HG03521 (cell line): ENCODE measurements at regions not wholly inside any gene's neighbourhood (a gene's known extent, or its start where the extent isn't known, plus 50 kb on each side); places are given as distances from the start of the nearest gene placed in this dataset.

Experiments
- ATAC-seq: cut with Tn5 transposase; IDR thresholded peaks from one replicate; pipeline ENCODE4 v1.9.1; 2021; ENCODE audit warnings: mild to moderate bottlenecking, moderate library complexity; ENCODE audit not compliant: unreplicated experiment

DNA sequence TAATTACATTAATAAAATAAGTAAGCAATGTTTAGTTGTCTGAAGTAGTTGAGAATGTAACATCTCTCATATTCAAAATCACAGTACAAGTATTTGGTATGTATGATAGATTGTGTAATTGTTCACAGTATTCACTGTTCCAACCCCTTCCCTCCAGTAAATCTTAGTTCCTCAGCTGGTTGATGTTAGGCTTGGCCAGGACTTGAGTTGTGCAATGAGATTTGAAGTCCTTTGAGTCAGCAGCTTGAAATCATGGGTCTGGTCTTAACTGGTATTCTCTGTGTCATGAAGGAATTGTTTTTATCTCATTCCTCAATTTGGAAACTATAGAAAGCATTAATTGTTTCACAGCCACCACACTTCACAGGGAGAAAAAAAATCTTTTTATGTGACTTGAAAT lies 477.1 kb downstream of the FSCB start:
- no peak for ATAC-seq

DNA sequence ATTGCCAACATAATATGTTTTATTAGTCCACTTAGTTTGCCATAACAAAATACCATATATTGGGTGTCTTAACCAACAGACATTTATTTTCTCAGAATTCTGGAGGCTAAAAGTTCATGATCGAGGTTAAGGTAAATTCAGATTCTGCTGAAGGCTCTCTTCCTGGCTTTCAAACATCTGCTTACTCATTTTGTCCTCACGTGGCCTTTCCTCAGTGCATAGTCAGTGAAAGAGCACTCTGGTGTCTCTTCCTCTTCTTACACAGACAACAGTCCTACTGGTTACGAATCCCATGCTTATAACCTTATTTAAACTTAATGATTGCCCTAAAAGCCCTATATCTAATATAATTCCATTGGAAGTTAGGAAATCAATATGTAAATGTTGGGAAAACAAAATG lies 479.7 kb downstream of the FSCB start:
- ATAC-seq, result no peak

DNA sequence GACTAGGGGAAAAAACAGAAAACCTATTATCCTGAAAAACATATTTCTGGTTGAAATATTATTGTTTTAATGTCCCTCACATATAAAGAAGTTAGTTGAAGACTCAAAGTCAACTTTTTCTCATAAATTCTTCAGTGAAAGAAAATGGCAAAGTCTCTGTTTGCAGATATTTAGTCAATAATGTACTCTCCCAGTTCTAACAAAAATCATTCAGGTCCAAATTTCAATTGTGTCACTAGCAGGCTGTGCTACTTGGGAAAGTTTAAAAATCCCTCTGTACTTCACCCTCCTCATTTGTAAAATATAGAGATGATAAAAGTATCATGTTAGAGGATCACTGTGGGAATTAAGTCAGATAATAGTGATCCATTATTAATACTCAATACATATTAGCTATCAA lies 496.5 kb downstream of the FSCB start:
- ATAC-seq, result no peak

DNA sequence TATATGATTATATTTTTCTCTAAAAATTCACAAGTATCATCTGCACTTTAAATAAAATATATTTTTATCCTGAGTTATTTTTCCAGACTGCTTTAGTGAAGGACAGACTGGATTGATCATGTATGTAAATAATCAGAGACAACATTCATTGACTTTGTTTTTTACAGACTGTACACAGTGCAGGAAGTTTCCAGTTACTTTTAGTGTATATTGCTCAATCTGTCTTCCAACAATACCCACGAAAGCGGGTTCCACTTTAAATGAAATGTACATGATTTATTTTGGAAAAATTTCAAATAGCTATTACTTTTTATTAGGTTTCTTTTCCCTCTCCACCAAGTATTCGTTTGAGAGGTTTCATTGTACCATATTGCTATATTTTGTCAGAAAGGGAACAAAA lies 497.0 kb downstream of the FSCB start:
- ATAC-seq, result no peak

DNA sequence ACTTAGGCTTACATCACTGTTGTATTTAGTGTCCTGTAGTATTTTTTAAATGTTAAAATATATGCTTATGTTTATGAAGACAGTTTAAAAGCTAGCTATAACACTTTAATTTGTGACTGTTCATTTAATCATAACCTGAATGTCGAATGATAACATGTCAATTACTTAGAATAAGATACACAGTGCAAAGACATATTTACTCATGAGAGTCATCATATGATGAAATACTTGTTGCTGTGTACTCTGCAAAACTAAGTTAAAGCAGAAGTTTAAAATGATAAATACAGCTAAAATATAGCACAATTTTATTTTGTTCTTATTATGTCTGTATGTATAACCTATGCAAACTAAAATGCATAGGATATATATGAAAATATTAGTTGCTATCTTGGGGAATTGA lies 497.4 kb downstream of the FSCB start:
- no peak for ATAC-seq

DNA sequence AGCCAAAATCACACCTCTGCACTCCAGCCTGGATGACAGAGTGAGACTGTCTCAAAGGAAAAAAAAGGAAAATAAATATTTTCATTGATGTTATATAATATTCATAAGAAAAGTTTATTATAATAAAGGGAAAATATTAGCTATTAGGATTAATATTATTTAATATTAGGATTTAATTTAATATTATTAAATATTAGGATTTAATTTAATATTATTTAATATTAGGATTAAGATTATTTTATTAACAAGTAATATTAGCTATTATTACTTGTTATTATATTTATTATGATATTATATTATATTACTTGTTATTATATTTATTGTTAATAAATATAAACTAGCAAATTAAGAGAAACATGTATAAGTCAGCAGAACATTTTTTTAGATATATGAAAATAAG lies 518.1 kb downstream of the FSCB start:
- no peak for ATAC-seq

DNA sequence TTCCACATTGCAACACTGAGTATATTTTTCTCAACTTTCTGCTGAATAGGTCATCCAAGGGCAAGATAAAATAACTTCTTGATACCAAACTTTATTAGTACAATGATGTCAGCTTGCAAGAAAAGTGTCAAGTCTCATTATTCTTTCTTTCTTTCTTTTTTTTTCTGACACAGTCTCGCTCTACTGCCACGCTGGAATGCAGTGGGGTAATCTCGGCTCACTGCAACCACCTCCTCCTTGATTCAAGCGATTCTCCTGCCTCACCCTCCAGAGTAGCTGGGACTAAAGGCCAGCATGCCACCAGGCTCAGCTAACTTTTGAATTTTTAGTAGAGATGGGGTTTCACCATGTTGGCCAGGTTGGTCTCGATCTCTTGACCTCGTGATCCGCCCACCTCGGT lies 523.4 kb downstream of the FSCB start:
- ATAC-seq, result no peak

DNA sequence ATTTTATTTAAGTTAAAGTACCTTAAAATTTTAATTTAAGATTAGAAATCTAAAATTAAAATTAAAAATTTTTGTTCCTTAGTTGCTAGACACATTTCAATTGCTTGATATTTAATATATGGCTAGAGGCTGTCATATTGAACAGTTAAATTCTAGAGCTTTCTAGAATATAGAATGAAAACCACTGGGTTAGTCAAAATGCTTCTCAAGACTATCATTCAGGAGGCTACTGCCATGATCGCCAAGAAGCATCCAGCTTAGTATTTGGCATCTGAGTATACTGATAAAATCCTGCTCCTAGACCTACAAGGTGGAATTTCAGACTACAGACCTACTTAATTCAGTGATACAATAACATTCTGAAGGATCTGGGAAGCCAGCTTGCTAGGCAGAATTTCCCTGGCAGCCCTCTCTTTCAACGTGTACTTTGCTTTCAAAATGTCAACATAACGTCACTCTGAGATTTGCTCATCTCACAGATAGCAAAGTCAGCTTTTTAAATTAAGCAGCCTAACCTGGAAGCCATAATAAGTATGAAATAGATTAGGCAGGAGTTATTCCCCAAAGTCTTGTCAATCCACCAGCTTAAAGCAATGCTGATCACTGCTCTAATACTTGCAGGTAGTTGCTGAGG lies 525.8 kb downstream of the FSCB start:
- ATAC-seq, result no peak

DNA sequence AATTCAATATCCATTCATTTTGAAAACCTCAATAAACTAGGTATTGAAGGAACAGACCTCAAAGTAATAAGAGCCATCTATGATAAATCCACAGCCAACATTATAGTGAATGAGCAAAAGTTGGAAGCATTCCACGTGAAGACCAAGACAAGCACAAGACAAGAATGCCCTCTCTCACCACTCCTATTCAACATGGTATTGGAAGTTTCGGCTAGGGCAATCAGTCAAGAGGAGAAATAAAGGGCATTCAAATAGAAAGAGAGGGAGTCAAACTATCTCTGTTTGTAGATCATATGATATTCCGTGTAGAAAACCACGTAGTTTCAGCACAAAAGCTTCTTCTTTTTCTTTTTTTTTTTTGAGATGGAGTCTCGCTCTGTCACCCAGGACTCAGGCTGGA lies 550.3 kb downstream of the FSCB start:
- no peak for ATAC-seq

DNA sequence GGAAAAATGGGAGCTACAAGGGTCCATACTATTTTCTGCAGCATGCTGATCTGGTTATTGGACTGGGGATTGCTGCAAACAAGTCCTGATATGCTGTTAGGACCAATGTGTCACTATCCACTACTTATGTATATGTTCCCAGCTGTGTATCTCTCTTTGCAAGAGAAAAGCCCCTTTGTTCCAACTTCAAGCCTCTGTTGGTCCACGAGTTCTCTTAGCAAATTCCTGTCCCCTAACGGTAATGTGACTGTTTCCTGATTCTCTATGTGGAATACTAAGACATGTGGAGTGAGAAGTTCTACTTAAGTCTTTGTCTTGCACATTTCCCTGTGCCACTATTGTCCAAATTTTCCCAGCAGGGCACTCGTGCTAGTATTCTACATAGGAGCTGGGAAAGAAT lies 557.7 kb downstream of the FSCB start:
- no peak for ATAC-seq

DNA sequence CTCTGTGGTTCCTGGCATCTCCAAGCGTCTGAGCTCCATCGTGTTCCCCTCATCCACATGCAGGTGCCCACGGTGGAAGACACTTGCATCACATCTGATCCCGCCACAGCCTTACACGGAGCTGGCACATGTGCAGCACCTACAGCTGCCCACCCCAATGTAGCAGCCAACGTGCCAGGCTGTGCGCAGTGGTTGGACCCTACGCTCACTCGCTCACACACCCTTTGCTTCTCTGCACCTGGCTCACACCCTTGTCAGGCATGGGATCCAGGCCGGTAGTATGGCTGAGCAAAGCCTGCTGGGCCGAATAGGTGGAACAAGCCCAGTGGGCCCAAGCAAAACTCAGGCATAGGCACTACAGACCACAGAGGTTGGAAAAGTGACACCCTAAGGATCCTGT lies 567.2 kb downstream of the FSCB start:
- no peak for ATAC-seq

DNA sequence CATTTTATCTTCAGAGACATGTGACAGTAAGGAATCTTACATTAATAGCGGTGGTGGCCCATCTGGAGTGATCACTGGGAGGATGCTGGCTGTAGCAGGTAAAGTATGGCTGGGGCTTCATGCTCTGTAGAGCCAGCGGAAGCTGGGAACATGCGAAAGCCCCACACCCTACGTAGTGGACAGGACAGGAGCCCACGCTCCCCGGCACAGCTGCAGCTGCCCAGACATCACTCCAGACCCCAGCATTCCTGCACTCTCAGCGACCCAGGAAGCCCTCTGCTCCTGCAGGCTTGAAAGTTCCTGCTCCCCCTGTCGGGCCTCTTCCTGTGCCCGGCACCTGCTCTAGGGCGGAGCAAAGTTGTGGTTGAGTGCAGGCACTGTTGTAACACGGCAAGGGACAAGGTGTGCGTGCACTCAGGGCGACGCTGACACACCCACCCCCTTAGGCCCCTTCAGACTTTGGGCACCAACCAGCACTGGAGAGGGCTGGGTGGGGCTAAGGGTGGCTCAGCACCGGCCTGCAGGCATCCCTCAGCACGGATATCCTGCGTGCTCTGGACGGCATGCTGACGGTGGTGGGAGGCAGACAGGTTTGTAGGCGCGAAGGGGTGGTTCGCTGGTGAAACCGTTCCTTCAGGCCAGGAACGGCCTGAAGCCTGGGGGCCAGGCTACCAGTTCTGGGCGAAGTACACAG lies 568.3 kb downstream of the FSCB start:
- no peak for ATAC-seq

DNA sequence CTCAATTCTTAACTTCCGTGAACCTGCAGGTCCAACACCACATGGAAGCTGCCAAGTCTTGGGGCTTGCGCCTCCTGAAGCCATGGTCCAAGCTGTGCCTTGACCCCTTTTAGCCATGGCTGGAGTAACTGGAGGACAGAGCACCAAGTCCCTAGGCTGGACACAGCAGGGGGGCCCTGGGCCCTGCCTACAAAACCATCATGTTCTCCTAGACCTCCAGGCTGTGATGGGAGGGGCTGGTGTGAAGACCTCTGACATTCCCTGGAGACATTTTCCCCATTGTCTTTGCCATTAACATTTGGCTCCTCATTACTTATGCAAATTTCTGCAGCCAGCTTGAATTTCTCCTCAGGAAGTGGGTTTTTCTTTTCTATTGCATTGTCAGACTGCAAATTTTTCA lies 570.1 kb downstream of the FSCB start:
- ATAC-seq, result no peak

DNA sequence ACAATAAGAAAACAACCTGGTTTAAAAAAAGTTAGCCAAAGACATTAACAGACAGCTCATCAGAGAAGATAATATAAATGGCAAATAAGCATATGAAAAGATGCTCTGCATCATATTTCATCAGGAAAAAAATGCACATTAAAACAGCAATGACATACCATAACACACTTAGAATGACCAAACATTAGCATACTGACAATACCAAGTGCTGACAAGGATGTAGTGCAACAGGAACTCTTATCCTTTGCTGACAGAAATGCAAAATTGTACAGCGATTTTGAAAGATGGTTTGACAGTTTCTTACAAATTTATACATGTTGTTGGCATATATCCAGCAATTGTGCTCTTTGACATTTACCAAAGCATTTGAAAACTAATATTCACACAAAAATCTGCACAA lies 573.0 kb downstream of the FSCB start:
- no peak for ATAC-seq

DNA sequence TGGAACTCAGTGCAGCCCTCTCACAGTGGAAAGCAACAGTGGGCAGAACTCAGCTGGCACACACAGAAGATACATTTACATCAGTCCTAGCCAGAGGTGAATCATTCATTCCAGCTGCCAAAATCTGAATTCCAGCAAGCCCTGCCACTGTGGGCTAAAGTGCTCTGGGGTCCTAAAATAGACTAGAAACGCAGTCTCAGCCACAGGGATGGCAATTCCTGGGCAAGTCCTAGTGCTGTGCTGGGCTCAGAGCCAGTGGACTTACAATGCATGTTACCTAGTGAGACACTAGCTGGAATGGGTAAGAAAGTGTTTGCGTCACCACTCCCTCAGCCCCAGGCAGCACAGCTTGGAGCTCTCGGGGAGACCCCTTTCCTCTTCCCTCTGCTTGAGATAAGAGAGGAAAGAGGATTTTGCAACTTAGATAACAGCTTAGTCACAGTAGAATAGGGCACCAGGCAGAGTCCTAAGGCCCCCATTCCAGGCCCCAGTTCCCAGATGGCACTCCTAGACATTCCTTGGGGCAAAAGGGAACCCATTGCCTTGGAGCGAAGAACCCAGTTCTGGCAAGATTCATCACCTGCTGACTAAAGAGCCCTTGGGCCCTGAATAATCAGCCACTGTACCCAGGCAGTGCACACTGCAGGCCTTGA lies 592.9 kb downstream of the FSCB start:
- ATAC-seq, result no peak

DNA sequence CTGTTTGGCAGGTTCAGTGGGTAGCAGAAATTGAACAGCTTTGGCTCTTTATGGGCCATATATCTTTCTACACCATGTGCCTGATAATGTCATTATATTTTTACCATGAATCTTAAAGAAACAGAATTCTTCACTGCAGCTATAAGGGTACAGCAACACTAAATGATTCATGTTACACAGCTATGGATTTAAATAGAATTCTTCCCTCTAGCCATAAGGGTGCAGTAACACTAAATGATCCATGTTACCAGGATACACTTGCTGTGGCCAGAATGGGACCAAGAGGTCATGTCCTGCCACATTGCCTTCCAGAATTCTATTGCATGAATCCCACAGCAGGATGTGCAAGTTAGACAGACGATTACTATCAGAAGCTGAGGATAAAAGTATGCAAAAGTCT lies 603.9 kb downstream of the FSCB start:
- no peak for ATAC-seq

DNA sequence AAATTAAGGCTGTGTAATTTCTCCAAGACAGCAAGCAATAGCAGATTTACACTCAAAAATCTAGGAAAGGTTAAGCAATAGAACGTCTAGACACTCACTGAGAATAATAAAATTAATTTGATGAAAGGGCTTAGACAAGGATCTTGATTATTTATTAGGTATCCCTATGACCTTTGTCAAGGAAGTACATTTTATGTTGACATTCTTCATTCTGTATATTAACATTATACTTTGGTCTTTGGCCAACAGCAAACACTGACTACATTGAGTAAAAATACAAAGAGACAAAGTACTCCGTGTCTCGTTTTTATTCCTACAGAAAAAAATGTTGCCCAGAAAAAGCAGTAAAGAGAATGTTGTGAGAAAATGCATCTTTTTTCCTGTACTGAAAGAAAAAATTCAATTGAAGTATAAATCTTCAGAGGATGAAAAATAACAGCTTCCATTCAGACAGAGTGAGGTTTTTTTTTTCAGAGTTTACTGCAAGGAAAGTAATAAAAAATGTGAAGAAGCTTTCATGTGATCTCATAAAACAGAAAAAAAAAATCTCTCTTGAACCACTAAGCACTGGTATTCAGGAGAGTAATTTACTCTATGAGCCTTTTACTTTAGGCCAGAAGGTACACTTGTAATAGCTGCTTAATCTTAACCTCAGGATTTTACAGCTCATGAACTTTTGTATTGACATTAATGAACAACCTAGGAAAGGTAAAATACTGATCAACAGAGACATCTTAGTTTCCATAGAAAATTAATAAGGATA lies 605.0 kb downstream of the FSCB start:
- no peak for ATAC-seq

DNA sequence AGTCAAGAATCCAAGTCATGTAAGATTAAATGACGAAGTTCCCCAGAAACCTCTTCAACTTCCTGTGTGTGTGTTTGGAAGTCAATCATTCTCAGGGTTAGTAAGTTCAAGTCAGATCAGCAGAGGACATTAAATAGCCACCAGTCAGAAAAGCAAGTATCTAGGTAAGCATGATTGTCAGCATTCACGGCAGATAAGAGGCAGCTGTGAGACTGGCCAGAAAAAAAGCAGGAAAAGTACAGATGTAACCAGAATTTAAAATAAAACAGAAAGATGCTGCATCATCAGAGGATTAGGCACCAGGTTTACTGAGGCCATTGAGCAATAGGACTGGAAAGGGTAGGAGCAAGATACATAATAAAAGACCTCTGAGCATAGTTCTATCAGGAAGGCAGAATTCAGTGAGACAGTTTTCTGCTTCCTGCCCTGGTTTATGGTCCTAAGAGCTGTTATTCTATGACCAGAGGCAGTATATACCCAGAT lies 606.9 kb downstream of the FSCB start:
- ATAC-seq, result no peak

DNA sequence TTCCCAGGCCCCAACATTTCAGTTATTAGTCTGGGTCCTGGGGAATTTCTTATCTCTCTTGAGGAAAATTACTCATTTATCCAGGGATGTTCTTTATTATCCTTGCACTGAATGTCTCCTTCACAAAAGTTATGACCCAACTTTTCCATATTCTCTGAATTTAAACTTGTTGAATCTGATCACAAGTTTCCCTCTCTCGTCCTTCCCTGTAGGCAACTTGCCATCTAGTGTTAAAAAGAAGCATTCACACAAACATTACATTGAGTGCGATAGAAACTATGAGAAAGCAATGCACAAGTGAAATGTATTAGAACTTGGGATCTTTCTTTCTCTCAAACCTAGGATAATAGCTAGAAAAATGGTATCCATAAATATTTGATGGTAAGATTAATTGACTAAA lies 608.4 kb downstream of the FSCB start:
- ATAC-seq, result no peak

DNA sequence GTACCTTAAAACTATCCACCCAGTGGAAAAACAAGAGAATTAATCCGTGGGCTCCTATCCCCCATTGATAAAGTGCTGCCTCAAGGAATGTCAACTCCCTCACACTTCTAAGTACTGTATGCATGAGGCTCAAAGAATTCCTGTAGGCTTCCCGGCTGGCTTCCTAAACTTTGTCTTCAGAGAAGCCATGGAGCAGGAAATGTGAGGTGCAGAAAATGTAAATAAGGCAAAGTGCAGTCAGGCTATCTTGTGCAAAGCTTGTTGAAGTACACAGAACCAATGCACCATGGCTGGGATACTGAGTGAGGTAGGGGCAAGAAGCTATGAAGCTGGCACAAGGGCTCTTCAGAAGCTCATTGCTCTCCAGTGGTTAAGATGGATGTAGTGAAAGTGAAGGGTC lies 611.0 kb downstream of the FSCB start:
- ATAC-seq, result no peak

DNA sequence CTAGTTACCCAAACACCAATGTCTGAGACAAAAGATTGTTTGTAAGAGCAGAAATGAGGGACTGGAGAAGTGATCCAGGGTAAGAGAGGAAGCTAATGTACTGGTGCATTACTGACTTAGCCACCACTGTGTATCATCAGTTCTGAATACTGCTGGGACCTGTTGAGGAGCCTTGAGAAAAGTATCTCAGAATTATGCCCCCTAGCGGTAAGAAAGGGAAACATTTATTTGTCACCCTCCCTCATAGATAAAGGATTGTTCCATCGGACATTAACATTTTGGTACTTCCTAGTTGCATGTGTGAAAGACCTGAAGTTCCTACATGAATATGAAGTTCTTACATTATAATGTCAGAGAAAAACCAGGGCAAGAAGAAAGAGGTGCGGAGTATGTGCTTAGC lies 612.5 kb downstream of the FSCB start:
- no peak for ATAC-seq

DNA sequence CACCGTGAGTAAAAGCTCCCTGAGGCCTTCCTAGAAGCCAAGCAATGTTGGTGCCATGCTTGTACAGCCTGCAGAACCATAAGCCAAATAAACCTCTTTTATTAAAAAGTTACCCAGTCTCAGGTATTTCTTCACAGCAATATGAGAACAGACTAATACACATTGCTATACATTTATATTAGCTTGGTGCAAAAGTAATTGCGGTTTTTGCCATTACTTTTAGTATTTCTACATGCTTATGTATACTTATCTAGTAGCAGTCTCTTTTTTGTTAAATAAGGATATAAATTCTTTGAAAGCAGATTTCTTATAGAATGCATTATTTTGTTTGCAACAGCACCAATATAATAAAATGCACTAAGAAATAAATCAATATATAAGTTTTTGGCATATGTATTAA lies 619.6 kb downstream of the FSCB start:
- ATAC-seq, result no peak
